ENCODE measurements at regions not wholly inside any gene's neighbourhood (a gene's known extent, or its start where the extent isn't known, plus 50 kb on each side); places are given as distances from the start of the nearest gene placed in this dataset.
"Not testable (repeated sequence)": the region's sequence is repeated elsewhere in the genome, so short reads cannot be mapped to it uniquely, and the experiment has no call there.

DNA sequence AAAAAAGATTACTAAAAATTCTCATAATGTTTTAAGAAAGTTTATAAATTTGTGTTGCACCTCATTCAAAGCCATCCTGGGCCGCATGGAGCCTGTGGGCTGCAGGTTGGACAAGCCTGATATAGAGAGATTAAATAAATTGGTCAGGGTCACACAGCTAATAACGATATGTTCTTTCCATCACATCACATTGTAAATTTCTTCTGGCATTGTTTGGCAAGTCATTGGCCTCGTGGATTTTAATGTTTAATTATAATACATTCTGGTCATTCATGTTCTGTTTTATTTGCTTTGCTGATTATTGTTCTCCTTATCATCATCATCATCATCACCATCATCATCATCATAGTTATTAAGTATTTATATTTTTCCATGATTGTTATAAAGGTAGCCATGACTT lies 157.3 kb downstream of the DIO2 start:
- no peak overlapping the region for H2AFZ ChIP-seq (ENCODE audit: low read depth)
- no peak overlapping the region for H3K4me3 ChIP-seq (IDR thresholded peaks at IDR 0.05; ENCODE audit: insufficient read depth, low read depth, low read length)
- no peaks in the 10 kb centered on the region for H4K20me1 ChIP-seq (ENCODE audit: insufficient read depth)
- no peak overlapping the region for H3K27ac ChIP-seq
- H3K9ac ChIP-seq: no peak overlapping the region
- H3K27me3 ChIP-seq (ENCODE audit: insufficient read depth, low read depth): no peaks in the 10 kb centered on the region
- H3K4me2 ChIP-seq: no peak overlapping the region
- TF ChIP-seq, protein P1, sequence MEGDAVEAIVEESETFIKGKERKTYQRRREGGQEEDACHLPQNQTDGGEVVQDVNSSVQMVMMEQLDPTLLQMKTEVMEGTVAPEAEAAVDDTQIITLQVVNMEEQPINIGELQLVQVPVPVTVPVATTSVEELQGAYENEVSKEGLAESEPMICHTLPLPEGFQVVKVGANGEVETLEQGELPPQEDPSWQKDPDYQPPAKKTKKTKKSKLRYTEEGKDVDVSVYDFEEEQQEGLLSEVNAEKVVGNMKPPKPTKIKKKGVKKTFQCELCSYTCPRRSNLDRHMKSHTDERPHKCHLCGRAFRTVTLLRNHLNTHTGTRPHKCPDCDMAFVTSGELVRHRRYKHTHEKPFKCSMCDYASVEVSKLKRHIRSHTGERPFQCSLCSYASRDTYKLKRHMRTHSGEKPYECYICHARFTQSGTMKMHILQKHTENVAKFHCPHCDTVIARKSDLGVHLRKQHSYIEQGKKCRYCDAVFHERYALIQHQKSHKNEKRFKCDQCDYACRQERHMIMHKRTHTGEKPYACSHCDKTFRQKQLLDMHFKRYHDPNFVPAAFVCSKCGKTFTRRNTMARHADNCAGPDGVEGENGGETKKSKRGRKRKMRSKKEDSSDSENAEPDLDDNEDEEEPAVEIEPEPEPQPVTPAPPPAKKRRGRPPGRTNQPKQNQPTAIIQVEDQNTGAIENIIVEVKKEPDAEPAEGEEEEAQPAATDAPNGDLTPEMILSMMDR (conservative IDR thresholded peaks at IDR 0.05; ENCODE audit: low read depth, low read length): no peak
- H3K79me2 ChIP-seq (ENCODE audit: insufficient read depth, low read depth): no peaks in the 10 kb centered on the region
- H3K4me1 ChIP-seq (ENCODE audit: low read depth, poor library complexity, severe bottlenecking): no peaks in the 10 kb centered on the region
- no peaks in the 10 kb centered on the region for H3K36me3 ChIP-seq (ENCODE audit: insufficient read depth)

DNA sequence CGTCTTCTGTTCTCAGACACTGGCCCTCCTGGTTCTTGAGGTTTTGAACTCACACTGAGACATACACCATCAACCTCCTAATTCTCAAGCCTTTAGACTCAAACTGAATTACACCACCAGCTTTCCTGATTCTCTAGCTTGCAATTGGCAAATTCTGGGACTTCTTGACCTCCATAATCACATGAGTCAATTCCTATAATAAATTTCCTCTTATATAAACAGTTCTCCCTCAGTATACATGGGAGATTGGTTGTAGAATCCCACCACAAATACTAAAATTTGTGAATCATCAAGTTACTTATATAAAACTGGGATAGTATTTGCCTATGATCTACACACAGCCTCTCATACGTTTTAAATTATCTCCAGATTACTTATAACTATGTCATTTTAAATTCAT lies 162.2 kb downstream of the DIO2 start:
- TF ChIP-seq, protein P1 (conservative IDR thresholded peaks at IDR 0.05; ENCODE audit: low read depth, low read length): no peak
- H3K79me2 ChIP-seq (ENCODE audit: insufficient read depth, low read depth): no peaks in the 10 kb centered on the region
- no peak overlapping the region for H3K4me3 ChIP-seq (IDR thresholded peaks at IDR 0.05; ENCODE audit: insufficient read depth, low read depth, low read length)
- H2AFZ ChIP-seq (ENCODE audit: low read depth): no peak overlapping the region
- H3K9ac ChIP-seq: no peak overlapping the region
- H3K27me3 ChIP-seq (ENCODE audit: insufficient read depth, low read depth): no peaks in the 10 kb centered on the region
- H4K20me1 ChIP-seq (ENCODE audit: insufficient read depth): no peaks in the 10 kb centered on the region
- no peak overlapping the region for H3K27ac ChIP-seq
- H3K4me1 ChIP-seq (ENCODE audit: low read depth, poor library complexity, severe bottlenecking): no peaks in the 10 kb centered on the region
- no peak overlapping the region for H3K4me2 ChIP-seq
- H3K36me3 ChIP-seq (ENCODE audit: insufficient read depth): no peaks in the 10 kb centered on the region

DNA sequence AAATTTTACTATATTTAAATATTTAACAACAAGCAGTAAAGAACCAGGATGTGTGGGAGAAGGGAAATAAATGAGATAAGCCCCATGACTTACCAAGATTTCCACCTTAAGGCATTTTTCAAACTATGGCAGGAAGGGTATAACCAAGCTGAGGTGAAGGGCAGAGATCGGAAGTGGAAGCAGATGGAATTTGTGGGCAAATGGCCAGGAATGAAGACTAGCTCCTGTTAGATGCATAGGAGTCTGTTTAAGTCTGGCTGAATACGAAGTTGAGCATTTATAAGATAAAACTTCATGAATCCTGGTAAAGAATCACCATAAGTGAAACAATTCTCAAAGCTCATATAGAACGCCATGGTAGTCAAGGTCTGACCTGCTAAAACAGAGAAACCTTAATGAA lies 163.5 kb downstream of the DIO2 start:
- Histone ChIP-seq H3K4me1 (ENCODE audit: low read depth, poor library complexity, severe bottlenecking) (no peaks in the 10 kb centered on the region), H3K9ac (no peak overlapping the region), H2AFZ (ENCODE audit: low read depth) (no peak overlapping the region), H3K79me2 (ENCODE audit: insufficient read depth, low read depth) (no peaks in the 10 kb centered on the region), H3K27me3 (ENCODE audit: insufficient read depth, low read depth) (no peaks in the 10 kb centered on the region), H3K27ac (no peak overlapping the region), H3K36me3 (ENCODE audit: insufficient read depth) (no peaks in the 10 kb centered on the region), H3K4me2 (no peak overlapping the region), H3K4me3 (IDR thresholded peaks at IDR 0.05; ENCODE audit: insufficient read depth, low read depth, low read length) (no peak overlapping the region), H4K20me1 (ENCODE audit: insufficient read depth) (no peaks in the 10 kb centered on the region)
- TF ChIP-seq, protein P1 (conservative IDR thresholded peaks at IDR 0.05; ENCODE audit: low read depth, low read length): no peak

GRCh38 chr14:80037349-80037748 lies 174.0 kb downstream of the DIO2 start:
- no peaks in the 10 kb centered on the region for H3K79me2 ChIP-seq (ENCODE audit: insufficient read depth, low read depth)
- no peak overlapping the region for H3K4me3 ChIP-seq (IDR thresholded peaks at IDR 0.05; ENCODE audit: insufficient read depth, low read depth, low read length)
- TF ChIP-seq, protein P1 (conservative IDR thresholded peaks at IDR 0.05; ENCODE audit: low read depth, low read length): no peak
- no peak overlapping the region for H3K27ac ChIP-seq
- no peaks in the 10 kb centered on the region for H3K4me1 ChIP-seq (ENCODE audit: low read depth, poor library complexity, severe bottlenecking)
- no peaks in the 10 kb centered on the region for H3K36me3 ChIP-seq (ENCODE audit: insufficient read depth)
- no peak overlapping the region for H3K4me2 ChIP-seq
- no peak overlapping the region for H3K9ac ChIP-seq
- H3K27me3 ChIP-seq (ENCODE audit: insufficient read depth, low read depth): no peaks in the 10 kb centered on the region
- no peak overlapping the region for H2AFZ ChIP-seq (ENCODE audit: low read depth)
- no peaks in the 10 kb centered on the region for H4K20me1 ChIP-seq (ENCODE audit: insufficient read depth)

- H3K4me1 ChIP-seq (ENCODE audit: low read depth, poor library complexity, severe bottlenecking): no peaks in the 10 kb centered on the region
- no peaks in the 10 kb centered on the region for H3K36me3 ChIP-seq (ENCODE audit: insufficient read depth)
- no peak overlapping the region for H3K4me2 ChIP-seq
- H3K9ac ChIP-seq: no peak overlapping the region
- no peak overlapping the region for H3K4me3 ChIP-seq (IDR thresholded peaks at IDR 0.05; ENCODE audit: insufficient read depth, low read depth, low read length)
- no peaks in the 10 kb centered on the region for H3K27me3 ChIP-seq (ENCODE audit: insufficient read depth, low read depth)
- H3K27ac ChIP-seq: no peak overlapping the region
- no peaks in the 10 kb centered on the region for H4K20me1 ChIP-seq (ENCODE audit: insufficient read depth)
- no peak overlapping the region for H2AFZ ChIP-seq (ENCODE audit: low read depth)
- H3K79me2 ChIP-seq (ENCODE audit: insufficient read depth, low read depth): no peaks in the 10 kb centered on the region
- TF ChIP-seq, protein P1 (conservative IDR thresholded peaks at IDR 0.05; ENCODE audit: low read depth, low read length): no peak
Measured at GRCh38 chr14:80024417-80024816, 186.9 kb downstream of the DIO2 start.

DNA sequence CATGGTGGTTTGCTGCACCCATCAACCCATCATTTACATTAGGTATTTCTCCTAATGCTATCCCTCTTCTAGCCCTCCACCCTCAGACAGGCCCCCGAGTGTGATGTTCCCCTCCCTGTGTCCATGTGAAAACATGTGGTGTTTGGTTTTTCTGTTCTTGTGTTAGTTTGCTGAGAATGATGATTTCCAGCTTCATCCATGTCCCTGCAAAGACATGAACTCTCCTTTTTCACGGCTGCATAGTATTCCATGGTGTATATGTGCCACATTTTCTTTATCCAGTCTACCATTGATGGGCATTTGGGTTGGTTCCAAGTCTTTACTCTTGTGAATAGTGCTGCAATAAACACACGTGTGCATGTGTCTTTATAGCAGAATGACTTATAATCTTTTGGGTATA lies 192.8 kb downstream of the DIO2 start:
- not testable (repeated sequence) for H3K9ac ChIP-seq; H3K4me1 ChIP-seq (ENCODE audit: low read depth, poor library complexity, severe bottlenecking); H3K27ac ChIP-seq; H3K36me3 ChIP-seq (ENCODE audit: insufficient read depth); H3K4me3 ChIP-seq (IDR thresholded peaks at IDR 0.05; ENCODE audit: insufficient read depth, low read depth, low read length); H4K20me1 ChIP-seq (ENCODE audit: insufficient read depth); H3K4me2 ChIP-seq; H3K79me2 ChIP-seq (ENCODE audit: insufficient read depth, low read depth); H3K27me3 ChIP-seq (ENCODE audit: insufficient read depth, low read depth); H2AFZ ChIP-seq (ENCODE audit: low read depth)

Data from KMS-11 (cell line).